ENCODE measurements at regions not wholly inside any gene's neighbourhood (a gene's known extent, or its start where the extent isn't known, plus 50 kb on each side); places are given as distances from the start of the nearest gene placed in this dataset.

DNA sequence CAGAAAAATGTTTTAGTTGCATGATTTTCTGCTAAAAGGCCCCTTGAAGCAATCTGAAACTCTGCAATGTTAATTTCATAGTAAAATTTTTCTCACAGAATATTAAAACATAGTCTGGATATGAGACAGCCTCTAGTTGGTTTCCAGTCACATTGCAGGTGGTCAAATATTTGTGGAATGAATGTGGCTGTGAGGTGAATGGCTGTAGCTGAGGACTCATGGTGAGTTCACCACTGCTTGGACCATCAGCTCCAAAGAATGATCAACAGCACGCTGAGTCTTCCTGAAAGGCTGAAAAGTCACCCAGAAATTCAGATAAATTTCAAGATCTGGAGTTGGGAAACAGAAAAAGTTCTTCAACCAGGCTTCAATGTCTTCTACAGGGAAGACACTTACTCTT is 79.8 kb downstream of the MAT2B start:
- TF ChIP-seq, protein P1, sequence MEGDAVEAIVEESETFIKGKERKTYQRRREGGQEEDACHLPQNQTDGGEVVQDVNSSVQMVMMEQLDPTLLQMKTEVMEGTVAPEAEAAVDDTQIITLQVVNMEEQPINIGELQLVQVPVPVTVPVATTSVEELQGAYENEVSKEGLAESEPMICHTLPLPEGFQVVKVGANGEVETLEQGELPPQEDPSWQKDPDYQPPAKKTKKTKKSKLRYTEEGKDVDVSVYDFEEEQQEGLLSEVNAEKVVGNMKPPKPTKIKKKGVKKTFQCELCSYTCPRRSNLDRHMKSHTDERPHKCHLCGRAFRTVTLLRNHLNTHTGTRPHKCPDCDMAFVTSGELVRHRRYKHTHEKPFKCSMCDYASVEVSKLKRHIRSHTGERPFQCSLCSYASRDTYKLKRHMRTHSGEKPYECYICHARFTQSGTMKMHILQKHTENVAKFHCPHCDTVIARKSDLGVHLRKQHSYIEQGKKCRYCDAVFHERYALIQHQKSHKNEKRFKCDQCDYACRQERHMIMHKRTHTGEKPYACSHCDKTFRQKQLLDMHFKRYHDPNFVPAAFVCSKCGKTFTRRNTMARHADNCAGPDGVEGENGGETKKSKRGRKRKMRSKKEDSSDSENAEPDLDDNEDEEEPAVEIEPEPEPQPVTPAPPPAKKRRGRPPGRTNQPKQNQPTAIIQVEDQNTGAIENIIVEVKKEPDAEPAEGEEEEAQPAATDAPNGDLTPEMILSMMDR (IDR thresholded peaks at IDR 0.05; ENCODE audit: insufficient read depth, low read depth, low read length, missing control alignments) = no peak
- peak; percentile 69 for DNase-seq (ENCODE audit: low read depth)
- H3K4me3 ChIP-seq (ENCODE audit: low read length) = no peak overlapping the region

DNA sequence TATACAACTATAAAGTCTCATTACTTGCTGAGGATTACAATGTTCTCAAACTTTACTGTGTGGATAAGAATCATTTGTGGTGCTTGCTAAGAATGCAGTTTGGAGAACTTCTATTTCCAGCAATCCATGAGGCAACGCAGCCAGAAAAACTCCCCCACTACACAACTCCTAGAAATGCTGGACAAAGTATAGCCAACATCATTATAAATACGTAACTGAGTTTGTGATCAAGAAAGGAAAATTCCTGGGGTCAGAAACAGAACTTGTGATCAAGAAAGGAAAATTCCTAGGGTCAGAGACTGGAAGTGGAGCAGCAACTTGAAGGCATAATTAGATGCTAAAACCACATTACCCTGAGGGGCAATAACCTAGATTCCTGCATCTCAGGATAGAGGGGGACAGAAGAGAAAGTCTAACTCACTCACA is 81.1 kb downstream of the MAT2B start:
- no peak overlapping the region for H3K4me3 ChIP-seq (ENCODE audit: low read length)
- TF ChIP-seq, protein P1 (IDR thresholded peaks at IDR 0.05; ENCODE audit: insufficient read depth, low read depth, low read length, missing control alignments) = no peak
- no peak for DNase-seq (ENCODE audit: low read depth)

DNA sequence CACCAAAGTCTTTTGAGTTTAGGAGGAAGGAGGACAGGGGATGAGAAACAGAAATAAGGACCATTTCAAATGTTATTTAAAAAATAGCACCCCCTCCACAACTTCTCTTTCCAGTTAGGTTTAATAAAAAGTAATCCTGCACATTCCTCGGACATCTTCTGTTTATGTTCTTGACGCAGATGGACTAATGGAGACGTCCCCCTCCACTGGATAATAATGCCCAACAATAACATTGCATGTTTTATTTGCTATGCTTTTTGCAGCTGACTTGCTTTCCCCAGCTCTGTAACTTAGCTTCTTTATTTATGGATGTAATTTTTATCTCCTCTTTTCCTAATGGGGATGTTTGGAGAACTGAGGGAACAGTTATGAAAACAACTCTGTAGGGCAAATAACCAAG is 89.5 kb downstream of the MAT2B start:
- TF ChIP-seq, protein P1 (IDR thresholded peaks at IDR 0.05; ENCODE audit: insufficient read depth, low read depth, low read length, missing control alignments) = no peak
- no peak for DNase-seq (ENCODE audit: low read depth)
- no peak overlapping the region for H3K4me3 ChIP-seq (ENCODE audit: low read length)

DNA sequence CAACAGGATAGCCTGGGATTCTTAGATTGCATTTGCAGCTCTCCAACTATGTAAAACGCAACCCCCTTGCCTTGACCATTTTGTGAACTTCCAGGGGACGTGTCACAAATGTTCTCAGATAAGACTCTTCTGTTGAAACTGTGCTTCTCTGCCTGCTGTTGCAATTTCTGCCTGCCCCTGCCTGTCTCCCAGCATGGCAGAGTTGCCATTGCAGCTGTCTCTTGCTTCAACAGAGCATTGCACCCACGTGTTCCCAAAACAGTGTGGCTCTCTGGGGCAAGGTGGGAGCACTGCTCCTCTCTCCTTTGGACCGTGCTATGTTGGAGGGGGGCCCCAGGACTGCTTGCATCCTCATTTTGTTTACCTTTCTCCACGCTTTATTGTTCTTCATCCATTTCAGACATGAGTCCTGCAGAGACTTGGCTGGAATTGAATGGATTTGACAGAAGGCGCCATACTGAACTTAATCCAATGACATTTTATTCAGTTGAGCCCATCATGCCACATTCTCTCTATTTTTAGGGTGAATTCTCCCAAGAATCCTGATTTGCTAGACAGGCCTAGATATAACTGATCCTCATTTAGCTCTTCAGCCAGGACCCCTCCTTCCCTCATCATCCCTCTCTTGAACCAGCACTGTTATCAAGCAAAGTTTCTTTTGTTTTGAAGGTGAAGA is 90.7 kb downstream of the MAT2B start:
- DNase-seq (ENCODE audit: low read depth) = no peak
- TF ChIP-seq, protein P1 (IDR thresholded peaks at IDR 0.05; ENCODE audit: insufficient read depth, low read depth, low read length, missing control alignments) = no peak
- H3K4me3 ChIP-seq (ENCODE audit: low read length) = no peak overlapping the region

DNA sequence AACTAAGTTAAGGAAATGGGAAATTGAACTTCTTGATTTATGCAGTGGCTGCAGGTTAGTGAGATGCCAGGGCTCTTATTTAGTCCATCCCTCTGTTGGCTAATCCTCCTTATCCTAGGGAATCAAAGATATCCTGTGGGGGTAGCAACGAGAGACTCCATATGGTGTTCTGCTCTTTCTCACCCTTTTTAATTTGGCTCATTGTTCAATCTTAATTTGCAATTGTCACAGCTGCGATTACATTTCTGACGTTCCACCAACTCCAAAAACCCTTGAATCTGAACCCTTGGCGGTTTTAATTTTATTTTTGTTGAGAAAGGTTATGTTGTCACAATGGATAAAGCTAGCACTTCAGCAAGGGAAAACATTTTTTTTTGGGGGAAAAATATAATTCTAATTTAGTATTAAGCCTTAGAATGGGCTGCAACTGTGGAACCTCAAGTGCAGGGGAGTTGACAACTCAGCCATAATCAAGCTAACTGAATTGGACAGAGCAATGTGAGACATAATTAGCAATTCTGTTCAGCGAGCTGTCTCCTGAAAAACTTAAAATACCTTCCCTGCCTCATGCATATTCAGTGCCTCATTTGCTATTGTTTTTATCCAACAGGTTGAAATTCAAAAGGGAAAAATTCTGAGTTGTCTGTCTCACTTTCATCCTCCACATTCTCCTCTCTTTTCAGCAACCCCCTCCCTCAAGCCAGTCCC is 91.3 kb downstream of the MAT2B start:
- DNase-seq (ENCODE audit: low read depth) = no peak
- TF ChIP-seq, protein P1 (IDR thresholded peaks at IDR 0.05; ENCODE audit: insufficient read depth, low read depth, low read length, missing control alignments) = no peak

DNA sequence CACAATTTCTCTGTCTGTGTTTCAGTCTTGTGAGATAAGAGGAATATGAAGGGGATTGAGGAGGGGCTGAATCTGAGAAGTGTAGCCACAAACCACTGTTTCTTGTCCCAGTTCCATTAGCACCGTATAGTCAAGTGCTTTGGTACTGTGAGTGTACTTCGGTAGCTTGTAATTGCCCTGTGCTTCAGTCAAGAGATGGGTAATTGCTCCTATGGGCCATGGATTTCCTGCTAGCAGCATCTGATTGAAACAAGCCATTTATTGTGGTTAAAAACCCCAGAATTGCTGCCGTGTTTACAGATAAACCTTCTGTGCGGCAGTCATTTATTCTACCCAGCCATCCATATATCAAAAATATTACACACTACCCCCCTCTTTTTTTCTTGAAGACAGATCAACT is 98.6 kb downstream of the MAT2B start:
- TF ChIP-seq, protein P1 (IDR thresholded peaks at IDR 0.05; ENCODE audit: insufficient read depth, low read depth, low read length, missing control alignments) = no peak
- H3K4me3 ChIP-seq (ENCODE audit: low read length) = no peak overlapping the region
- no peak for DNase-seq (ENCODE audit: low read depth)

More for the DNA sequence above, 91.3 kb downstream of the MAT2B start:
- H3K4me3 ChIP-seq (ENCODE audit: low read length) = no peak overlapping the region
